ENCODE measurements at regions not wholly inside any gene's neighbourhood (a gene's known extent, or its start where the extent isn't known, plus 50 kb on each side); places are given as distances from the start of the nearest gene placed in this dataset.
"Not testable (repeated sequence)": the region's sequence is repeated elsewhere in the genome, so short reads cannot be mapped to it uniquely, and the experiment has no call there.

- DNase-seq (ENCODE audit: low spot score) = no peak
These were observed 153.9 kb upstream of the SETMAR start for GRCh38 chr3:4149296-4149695.

- DNase-seq (ENCODE audit: low spot score) = no peak
These were observed 152.4 kb upstream of the SETMAR start for GRCh38 chr3:4150816-4151215.

- no peak for DNase-seq (ENCODE audit: low spot score)
These were observed 151.3 kb upstream of the SETMAR start for GRCh38 chr3:4151859-4152258.

GRCh38 chr3:4153771-4154170 lies 149.4 kb upstream of the SETMAR start:
- no peak for DNase-seq (ENCODE audit: low spot score)

- no peak for DNase-seq (ENCODE audit: low spot score)
These were observed 144.8 kb upstream of the SETMAR start for GRCh38 chr3:4158329-4158728.

GRCh38 chr3:4162096-4162495 lies 141.1 kb upstream of the SETMAR start:
- DNase-seq (ENCODE audit: low spot score) = no peak

GRCh38 chr3:4163011-4163410 lies 140.2 kb upstream of the SETMAR start:
- DNase-seq (ENCODE audit: low spot score) = no peak

GRCh38 chr3:4166540-4166939 lies 136.6 kb upstream of the SETMAR start:
- DNase-seq (ENCODE audit: low spot score) = no peak

GRCh38 chr3:4167230-4167629 lies 135.9 kb upstream of the SETMAR start:
- DNase-seq (ENCODE audit: low spot score) = not testable (repeated sequence)

GRCh38 chr3:4174791-4175190 lies 128.4 kb upstream of the SETMAR start:
- DNase-seq (ENCODE audit: low spot score) = no peak

GRCh38 chr3:4191971-4192370 lies 111.2 kb upstream of the SETMAR start:
- no peak for DNase-seq (ENCODE audit: low spot score)

GRCh38 chr3:4195006-4195405 lies 108.2 kb upstream of the SETMAR start:
- DNase-seq (ENCODE audit: low spot score) = no peak

- no peak for DNase-seq (ENCODE audit: low spot score)
These were observed 106.5 kb upstream of the SETMAR start for GRCh38 chr3:4196506-4197147.

GRCh38 chr3:4197670-4198069 lies 105.5 kb upstream of the SETMAR start:
- DNase-seq (ENCODE audit: low spot score) = no peak

GRCh38 chr3:4198491-4198890 lies 104.7 kb upstream of the SETMAR start:
- no peak for DNase-seq (ENCODE audit: low spot score)

GRCh38 chr3:4204776-4205175 lies 98.4 kb upstream of the SETMAR start:
- DNase-seq (ENCODE audit: low spot score) = not testable (repeated sequence)

GRCh38 chr3:4207672-4208071 lies 95.5 kb upstream of the SETMAR start:
- DNase-seq (ENCODE audit: low spot score) = no peak

GRCh38 chr3:4208556-4208955 lies 94.6 kb upstream of the SETMAR start:
- no peak for DNase-seq (ENCODE audit: low spot score)

- no peak for DNase-seq (ENCODE audit: low spot score)
These were observed 91.6 kb upstream of the SETMAR start for GRCh38 chr3:4211610-4212009.

GRCh38 chr3:4213420-4213819 lies 89.7 kb upstream of the SETMAR start:
- DNase-seq (ENCODE audit: low spot score) = not testable (repeated sequence)

- not testable (repeated sequence) for DNase-seq (ENCODE audit: low spot score)
These were observed 86.2 kb upstream of the SETMAR start for GRCh38 chr3:4216974-4217373.

- no peak for DNase-seq (ENCODE audit: low spot score)
These were observed 84.5 kb upstream of the SETMAR start for GRCh38 chr3:4218456-4219226.

- DNase-seq (ENCODE audit: low spot score) = no peak
These were observed 84.0 kb upstream of the SETMAR start for GRCh38 chr3:4219227-4219568.

GRCh38 chr3:4220065-4220464 lies 83.1 kb upstream of the SETMAR start:
- DNase-seq (ENCODE audit: low spot score) = no peak
